HEK293 (cell line): ENCODE measurements at regions not wholly inside any gene's neighbourhood (a gene's known extent, or its start where the extent isn't known, plus 50 kb on each side); places are given as distances from the start of the nearest gene placed in this dataset.

Experiments
- ZBTB1 ChIP-seq: fragments of 450-650 bp; formaldehyde crosslinking; IDR thresholded peaks from 2 replicates; pipeline ENCODE4 v1.5.1; 2016; ENCODE audit warnings: missing biosample characterization, missing genetic modification characterization
- ZBTB7A ChIP-seq: fragments of 450-650 bp; formaldehyde crosslinking; IDR thresholded peaks from 2 replicates; pipeline ENCODE4 v1.5.1; 2016; ENCODE audit warnings: low read depth, missing biosample characterization, missing genetic modification characterization
- ZNF132 ChIP-seq: fragments of 450-650 bp; formaldehyde crosslinking; IDR thresholded peaks from 2 replicates; pipeline ENCODE4 v1.5.1; 2017; ENCODE audit warnings: missing biosample characterization, missing genetic modification characterization, borderline replicate concordance
- ZNF18 ChIP-seq: fragments of 450-650 bp; formaldehyde crosslinking; IDR thresholded peaks from 2 replicates; pipeline ENCODE4 v1.5.1; 2016; ENCODE audit warnings: missing biosample characterization, missing genetic modification characterization
- ZNF398 ChIP-seq: fragments of 450-650 bp; formaldehyde crosslinking; IDR thresholded peaks from 2 replicates; pipeline ENCODE4 v1.5.1; 2017; ENCODE audit warnings: missing biosample characterization, missing genetic modification characterization
- ZNF549 ChIP-seq: fragments of 450-650 bp; IDR thresholded peaks from 2 replicates; pipeline ENCODE4 v1.5.1; 2018; ENCODE audit warnings: missing biosample characterization, missing genetic modification characterization, mild to moderate bottlenecking, inconsistent platforms, moderate library complexity
- ZNF555 ChIP-seq: fragments of 450-650 bp; formaldehyde crosslinking; conservative IDR thresholded peaks from 2 replicates; pipeline ENCODE4 v1.5.1; 2017; ENCODE audit warnings: missing biosample characterization, mild to moderate bottlenecking, missing genetic modification characterization, inconsistent platforms
- ZNF558 ChIP-seq: fragments of 450-650 bp; formaldehyde crosslinking; IDR thresholded peaks from 2 replicates; pipeline ENCODE4 v1.5.1; 2016; ENCODE audit warnings: missing biosample characterization, missing genetic modification characterization
- ZNF658 ChIP-seq: fragments of 450-650 bp; formaldehyde crosslinking; IDR thresholded peaks from 2 replicates; pipeline ENCODE4; 2016; ENCODE audit warnings: missing biosample characterization, missing genetic modification characterization
- ZNF830 ChIP-seq: fragments of 450-650 bp; IDR thresholded peaks from 2 replicates; pipeline ENCODE4 v1.5.0; 2018; ENCODE audit warnings: missing biosample characterization, missing genetic modification characterization, low read depth, mild to moderate bottlenecking, moderate library complexity
- TF ChIP-seq, protein P1 (sequence below): fragments of 450-650 bp; formaldehyde crosslinking; IDR thresholded peaks from 2 replicates; pipeline ENCODE4 v1.5.1; 2016; ENCODE audit warnings: missing biosample characterization, missing genetic modification characterization
- TF ChIP-seq, protein P2 (sequence below): fragments of 450-650 bp; formaldehyde crosslinking; IDR thresholded peaks from 2 replicates; pipeline ENCODE4 v1.5.1; 2016; ENCODE audit warnings: missing biosample characterization, missing genetic modification characterization, low read depth
- TF ChIP-seq, protein P3 (sequence below): fragments of 450-650 bp; formaldehyde crosslinking; conservative IDR thresholded peaks from 2 replicates; pipeline ENCODE4 v1.5.1; 2016; ENCODE audit warnings: low read depth, missing biosample characterization, missing genetic modification characterization
- TF ChIP-seq, protein P4 (sequence below): fragments of 450-650 bp; IDR thresholded peaks from 2 replicates; pipeline ENCODE4 v1.5.1; 2018; ENCODE audit warnings: missing biosample characterization, mild to moderate bottlenecking, missing genetic modification characterization

- TF ChIP-seq, protein P1, sequence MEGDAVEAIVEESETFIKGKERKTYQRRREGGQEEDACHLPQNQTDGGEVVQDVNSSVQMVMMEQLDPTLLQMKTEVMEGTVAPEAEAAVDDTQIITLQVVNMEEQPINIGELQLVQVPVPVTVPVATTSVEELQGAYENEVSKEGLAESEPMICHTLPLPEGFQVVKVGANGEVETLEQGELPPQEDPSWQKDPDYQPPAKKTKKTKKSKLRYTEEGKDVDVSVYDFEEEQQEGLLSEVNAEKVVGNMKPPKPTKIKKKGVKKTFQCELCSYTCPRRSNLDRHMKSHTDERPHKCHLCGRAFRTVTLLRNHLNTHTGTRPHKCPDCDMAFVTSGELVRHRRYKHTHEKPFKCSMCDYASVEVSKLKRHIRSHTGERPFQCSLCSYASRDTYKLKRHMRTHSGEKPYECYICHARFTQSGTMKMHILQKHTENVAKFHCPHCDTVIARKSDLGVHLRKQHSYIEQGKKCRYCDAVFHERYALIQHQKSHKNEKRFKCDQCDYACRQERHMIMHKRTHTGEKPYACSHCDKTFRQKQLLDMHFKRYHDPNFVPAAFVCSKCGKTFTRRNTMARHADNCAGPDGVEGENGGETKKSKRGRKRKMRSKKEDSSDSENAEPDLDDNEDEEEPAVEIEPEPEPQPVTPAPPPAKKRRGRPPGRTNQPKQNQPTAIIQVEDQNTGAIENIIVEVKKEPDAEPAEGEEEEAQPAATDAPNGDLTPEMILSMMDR (tag by site-specific recombination) = no peak
- TF ChIP-seq ZNF830 (tag by site-specific recombination) = no peak
- TF ChIP-seq ZNF555 = no peak
- TF ChIP-seq, protein P2, sequence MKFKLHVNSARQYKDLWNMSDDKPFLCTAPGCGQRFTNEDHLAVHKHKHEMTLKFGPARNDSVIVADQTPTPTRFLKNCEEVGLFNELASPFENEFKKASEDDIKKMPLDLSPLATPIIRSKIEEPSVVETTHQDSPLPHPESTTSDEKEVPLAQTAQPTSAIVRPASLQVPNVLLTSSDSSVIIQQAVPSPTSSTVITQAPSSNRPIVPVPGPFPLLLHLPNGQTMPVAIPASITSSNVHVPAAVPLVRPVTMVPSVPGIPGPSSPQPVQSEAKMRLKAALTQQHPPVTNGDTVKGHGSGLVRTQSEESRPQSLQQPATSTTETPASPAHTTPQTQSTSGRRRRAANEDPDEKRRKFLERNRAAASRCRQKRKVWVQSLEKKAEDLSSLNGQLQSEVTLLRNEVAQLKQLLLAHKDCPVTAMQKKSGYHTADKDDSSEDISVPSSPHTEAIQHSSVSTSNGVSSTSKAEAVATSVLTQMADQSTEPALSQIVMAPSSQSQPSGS (tag by site-specific recombination) = no peak
- no peak for TF ChIP-seq ZNF549 (tag by site-specific recombination)
- TF ChIP-seq ZNF558 = no peak
- TF ChIP-seq ZNF398 = no peak
- no peak for TF ChIP-seq ZNF658
- TF ChIP-seq, protein P3, sequence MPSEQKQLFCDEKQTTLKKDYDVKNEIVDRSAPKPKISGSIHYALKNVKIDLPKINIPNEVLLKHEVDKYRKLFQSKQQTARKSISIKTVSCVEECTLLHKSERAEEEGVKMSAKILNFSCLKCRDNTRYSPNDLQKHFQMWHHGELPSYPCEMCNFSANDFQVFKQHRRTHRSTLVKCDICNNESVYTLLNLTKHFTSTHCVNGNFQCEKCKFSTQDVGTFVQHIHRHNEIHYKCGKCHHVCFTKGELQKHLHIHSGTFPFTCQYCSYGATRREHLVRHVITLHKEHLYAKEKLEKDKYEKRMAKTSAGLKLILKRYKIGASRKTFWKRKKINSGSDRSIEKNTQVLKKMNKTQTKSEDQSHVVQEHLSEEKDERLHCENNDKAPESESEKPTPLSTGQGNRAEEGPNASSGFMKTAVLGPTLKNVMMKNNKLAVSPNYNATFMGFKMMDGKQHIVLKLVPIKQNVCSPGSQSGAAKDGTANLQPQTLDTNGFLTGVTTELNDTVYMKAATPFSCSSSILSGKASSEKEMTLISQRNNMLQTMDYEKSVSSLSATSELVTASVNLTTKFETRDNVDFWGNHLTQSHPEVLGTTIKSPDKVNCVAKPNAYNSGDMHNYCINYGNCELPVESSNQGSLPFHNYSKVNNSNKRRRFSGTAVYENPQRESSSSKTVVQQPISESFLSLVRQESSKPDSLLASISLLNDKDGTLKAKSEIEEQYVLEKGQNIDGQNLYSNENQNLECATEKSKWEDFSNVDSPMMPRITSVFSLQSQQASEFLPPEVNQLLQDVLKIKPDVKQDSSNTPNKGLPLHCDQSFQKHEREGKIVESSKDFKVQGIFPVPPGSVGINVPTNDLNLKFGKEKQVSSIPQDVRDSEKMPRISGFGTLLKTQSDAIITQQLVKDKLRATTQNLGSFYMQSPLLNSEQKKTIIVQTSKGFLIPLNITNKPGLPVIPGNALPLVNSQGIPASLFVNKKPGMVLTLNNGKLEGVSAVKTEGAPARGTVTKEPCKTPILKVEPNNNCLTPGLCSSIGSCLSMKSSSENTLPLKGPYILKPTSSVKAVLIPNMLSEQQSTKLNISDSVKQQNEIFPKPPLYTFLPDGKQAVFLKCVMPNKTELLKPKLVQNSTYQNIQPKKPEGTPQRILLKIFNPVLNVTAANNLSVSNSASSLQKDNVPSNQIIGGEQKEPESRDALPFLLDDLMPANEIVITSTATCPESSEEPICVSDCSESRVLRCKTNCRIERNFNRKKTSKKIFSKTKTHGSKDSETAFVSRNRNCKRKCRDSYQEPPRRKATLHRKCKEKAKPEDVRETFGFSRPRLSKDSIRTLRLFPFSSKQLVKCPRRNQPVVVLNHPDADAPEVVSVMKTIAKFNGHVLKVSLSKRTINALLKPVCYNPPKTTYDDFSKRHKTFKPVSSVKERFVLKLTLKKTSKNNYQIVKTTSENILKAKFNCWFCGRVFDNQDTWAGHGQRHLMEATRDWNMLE (tag by site-specific recombination) = no peak
- no peak for TF ChIP-seq ZBTB7A
- TF ChIP-seq ZNF18 (tag by site-specific recombination) = no peak
- TF ChIP-seq, protein P4, sequence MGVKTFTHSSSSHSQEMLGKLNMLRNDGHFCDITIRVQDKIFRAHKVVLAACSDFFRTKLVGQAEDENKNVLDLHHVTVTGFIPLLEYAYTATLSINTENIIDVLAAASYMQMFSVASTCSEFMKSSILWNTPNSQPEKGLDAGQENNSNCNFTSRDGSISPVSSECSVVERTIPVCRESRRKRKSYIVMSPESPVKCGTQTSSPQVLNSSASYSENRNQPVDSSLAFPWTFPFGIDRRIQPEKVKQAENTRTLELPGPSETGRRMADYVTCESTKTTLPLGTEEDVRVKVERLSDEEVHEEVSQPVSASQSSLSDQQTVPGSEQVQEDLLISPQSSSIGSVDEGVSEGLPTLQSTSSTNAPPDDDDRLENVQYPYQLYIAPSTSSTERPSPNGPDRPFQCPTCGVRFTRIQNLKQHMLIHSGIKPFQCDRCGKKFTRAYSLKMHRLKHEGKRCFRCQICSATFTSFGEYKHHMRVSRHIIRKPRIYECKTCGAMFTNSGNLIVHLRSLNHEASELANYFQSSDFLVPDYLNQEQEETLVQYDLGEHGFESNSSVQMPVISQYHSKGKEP (tag by site-specific recombination) = no peak
- TF ChIP-seq ZNF132 = no peak
- no peak for TF ChIP-seq ZBTB1 (tag by site-specific recombination)
Measured at GRCh38 chr6:54730767-54731630, 115.6 kb upstream of the FAM83B start.
